D341Med (cell line): ENCODE measurements at regions not wholly inside any gene's neighbourhood (a gene's known extent, or its start where the extent isn't known, plus 50 kb on each side); places are given as distances from the start of the nearest gene placed in this dataset.

Source experiments
- DNase-seq: peaks from one replicate; pipeline ENCODE4 v3.0.0; 2012; ENCODE audit warnings: low spot score

DNA sequence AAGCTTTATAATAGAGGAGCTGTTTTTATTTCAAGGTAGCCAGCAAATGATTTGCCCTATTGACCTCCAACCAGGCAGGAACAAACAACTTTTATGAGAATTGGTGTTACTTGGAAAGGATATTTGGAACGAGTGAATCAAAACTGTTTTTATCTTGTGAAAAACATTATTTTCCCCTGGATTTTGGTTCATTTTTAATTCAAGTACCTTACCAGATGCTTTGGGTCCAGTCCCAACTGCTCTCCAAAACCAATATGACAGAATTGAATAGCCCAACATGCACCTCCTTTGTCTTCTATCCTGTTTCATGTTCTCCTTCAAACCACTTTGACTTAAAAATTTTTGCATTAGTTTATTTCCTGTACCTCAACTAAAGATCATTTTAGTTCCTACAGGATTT, 178.6 kb upstream of the RBMS1 start:
- DNase-seq = no peak

DNA sequence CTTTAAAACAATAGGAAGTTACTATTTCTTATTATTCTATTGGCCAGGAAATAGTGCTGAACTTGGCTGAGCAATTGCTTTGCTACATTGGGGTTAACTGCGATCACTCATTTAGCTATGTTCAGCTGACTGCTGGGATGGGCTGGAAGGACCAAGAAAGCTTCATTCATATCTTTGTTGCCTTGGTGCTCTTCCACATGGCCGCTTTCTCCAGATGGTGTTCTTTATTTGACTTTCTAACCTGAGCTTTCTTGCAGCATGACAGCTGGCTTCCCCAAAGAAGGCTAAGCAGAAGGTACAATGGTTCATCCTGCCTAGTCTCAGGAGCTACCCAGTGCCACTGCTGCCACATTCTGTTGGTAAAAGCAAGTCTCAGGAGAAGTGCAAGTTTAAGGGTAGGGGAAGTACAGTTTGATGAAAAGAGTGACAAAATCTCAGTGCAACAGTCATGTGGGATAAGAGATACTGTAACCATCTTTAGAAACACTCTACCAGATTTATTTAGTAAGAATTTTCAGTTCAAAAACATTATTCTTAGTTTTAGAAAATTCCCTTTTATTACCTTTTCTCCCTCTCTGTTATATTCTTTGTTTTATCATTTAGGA, 180.6 kb upstream of the RBMS1 start:
- no peak for DNase-seq

DNA sequence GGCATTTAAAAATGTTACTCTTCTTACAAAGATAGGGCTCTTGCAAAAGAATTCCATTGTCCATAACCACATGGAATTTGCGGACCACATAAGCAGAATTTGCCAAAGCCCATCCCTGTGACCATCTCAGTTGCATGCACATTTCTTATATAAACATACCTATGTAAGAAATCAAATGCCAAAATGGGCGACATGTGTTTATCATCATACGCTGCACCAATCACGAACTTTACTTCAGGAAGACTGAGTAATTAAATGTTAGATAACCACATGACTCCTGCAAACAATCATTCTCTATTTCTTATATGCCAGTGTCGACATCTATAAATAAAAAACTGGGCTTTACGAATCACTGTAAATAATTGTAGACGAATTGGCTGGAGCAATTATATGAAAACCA, 186.1 kb upstream of the RBMS1 start:
- DNase-seq = no peak

DNA sequence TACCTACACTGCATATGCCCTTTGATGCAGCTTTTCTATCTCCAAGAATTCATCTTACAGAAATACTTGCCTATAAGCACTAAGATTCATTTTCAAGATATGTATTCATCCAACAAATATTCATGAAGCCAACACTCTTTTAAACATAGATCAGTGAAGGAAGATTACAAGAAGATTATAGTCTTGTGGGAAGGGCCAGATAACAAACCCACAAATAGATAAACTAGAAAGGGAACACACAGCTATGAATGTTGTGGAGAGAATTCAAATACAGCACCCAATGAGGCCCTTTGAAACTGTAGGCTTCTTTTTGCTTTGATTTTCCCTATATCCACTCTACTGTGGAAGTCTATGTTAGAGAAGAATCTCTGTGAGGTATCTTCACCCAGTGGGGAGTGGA, 186.7 kb upstream of the RBMS1 start:
- no peak for DNase-seq

DNA sequence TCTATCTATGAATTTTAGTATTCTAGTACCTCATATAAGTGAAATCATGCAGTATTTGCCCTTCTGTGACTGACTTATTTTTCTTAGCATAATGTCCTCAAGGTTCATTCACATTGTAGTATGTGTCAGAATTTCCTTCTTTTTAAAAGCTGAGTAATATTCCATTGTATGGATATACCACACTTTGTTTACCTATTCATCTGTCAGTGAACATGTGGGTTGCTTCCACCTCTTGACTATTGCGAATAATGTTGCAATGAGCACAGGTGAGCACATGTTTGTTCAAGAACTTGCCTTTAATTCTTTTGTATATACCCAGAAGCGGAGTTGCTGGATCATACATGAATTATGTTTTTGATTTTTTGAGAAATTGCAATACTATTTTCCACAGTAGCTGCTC, 187.4 kb upstream of the RBMS1 start:
- DNase-seq = no peak

DNA sequence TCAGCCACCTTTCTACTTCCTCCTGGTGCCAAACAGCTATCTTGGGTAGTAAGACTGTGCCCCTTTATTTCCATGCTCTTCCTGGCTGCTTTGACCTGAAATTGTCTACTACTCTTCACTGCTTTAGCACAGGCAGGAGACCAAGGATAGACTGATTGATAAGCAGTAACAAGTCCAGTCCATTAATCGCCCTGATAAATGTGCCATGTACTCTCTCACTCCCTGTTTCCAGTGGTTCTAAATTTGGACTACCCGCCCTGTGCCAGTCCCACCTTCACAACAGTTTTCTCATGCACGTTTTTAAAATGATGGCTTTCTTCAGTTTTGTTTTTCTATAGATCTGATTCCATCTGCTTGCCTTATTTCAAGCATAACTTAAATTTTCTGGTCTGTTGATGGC, 189.6 kb upstream of the RBMS1 start:
- DNase-seq = no peak

DNA sequence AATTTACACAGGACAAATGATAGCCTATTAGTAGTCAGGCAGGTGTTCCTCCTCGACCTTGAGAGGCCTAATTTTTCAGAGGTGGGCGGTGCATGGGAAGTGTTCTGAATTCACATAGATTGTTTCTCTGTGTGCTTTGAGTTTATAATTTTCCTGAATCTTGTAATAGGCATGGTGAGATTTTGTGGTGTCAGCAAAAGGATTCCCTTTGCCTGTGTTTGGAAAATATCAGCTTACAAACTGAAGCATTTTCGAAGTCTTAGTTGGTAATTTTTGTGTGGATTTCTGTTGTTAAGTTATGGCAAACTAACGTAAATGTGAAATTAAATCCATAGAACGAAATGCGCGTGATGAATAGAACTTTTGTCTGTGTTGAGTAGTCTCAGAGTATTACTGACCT, 194.0 kb upstream of the RBMS1 start:
- no peak for DNase-seq

DNA sequence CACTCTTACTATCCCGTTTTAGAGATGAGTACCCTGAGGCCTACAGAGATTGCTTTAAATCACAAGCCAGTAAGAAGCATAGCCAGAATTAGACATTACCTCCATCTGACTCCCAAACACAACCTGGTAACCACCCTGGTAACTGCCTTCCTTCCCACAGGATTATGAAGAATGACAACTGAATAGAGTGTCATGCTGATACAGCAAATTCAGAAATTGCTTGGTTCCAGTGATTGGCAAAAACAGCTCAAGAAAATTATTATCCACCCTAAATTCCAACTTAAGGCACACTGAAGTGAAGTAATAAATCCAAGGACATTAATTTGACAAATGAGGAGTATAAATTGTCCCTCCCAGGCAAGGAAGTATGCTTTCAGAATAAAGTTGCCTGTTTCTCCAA, 195.8 kb upstream of the RBMS1 start:
- no peak for DNase-seq

DNA sequence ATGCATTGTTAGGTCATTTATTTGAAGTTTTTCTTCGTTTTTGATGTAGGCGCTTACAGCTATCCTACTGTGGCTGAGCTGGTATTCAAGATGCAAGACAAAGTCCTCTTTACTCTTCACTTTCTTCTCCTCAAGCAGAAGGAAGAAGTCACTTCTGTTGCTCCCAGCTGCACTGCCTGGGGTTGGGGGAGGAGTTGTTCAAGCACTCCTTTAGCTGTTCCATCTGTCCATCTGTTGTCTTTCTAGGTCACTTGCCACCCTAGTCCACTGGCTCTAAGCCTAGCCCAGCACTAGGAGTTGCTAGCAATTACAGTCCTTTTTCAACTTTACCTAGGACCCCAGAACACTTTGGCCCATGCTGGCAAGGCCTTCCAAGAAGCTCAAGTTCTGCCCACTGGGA, 200.6 kb upstream of the RBMS1 start:
- DNase-seq = no peak

DNA sequence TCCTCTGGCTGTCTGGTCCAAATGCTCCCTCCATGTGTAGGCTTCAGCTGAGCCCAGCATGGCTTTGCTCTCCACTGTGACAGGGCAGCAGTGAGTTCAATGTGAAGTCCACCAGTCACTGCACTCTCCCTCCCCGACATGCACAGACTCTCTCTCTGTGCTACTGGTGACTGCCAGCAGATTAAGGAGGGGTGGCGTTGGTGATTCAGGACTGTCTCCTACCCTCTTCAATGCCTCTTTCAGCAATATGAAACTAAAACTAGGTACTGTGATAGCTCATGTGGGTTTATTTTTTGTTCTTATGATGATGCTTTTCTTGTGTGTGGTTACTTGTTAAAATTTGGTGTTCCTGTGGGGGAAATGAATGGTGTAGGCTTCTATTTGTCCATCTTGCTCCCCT, 201.0 kb upstream of the RBMS1 start:
- DNase-seq = no peak

DNA sequence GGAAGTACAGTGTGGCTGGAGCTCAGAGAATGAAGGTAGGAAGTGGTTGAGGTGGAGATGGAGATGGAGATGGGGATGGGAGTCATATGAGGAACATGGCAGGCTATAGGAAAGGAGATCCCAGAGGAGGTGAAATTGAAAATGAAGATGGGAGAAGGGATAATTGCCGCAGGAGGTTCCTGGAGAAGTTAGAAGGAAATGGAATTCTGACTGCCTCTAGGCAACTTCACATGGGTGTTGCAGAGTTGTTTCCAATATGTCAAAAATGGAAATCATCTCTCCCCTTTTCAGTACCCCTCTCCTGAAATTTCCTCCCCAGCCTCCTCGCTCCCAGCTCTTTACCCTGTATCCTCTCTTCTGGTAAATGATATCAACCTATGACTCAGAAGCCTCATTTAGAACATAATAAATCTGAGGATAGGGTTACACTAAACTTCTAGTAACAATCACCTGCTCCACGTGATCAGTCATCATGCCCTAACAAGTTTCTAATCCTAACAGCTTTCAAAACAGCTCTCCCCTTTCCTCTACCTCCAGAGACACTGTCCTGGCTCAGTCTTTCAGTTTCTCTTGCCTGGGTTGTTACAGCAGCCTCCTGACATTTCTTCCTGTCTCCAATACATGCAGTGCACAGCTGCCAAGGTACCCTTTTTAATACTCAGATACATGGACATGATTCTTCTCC, 201.9 kb upstream of the RBMS1 start:
- no peak for DNase-seq

DNA sequence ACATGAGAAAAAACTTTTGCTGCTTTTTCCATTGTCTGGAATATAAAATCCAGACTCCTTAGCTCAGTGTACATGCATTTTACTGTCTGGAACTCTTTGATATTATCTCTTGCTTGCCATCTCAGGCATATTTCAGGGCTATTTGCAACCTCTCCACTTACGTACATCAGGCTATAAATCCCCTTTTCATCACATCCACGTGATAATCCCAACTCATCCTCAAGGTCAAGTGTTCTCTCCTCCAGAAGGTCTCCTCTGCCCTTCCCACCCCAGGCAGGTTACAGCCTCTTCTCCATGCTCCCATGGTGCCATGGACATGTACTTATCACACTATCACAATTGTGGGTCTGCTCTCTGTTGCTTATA, 202.5 kb upstream of the RBMS1 start:
- DNase-seq = no peak

DNA sequence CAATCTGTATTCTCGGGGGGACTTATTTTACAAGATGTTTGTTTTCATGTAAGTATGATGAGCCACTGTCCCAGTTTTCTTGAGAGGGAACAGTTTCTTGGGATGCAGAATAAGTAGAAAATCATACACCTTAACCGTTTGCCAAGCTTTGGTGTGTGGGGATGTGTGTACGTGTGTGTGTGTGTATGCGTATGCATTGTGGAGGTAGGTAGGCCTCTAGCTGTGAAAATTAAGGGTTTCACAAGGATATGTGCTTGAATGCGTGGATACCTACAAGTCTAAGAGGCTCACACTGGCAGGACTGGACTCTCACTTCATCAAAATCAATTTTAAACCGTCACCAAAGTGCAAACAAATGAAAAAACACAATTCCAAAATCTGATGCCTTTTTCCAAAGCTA, 204.2 kb upstream of the RBMS1 start:
- DNase-seq = no peak

DNA sequence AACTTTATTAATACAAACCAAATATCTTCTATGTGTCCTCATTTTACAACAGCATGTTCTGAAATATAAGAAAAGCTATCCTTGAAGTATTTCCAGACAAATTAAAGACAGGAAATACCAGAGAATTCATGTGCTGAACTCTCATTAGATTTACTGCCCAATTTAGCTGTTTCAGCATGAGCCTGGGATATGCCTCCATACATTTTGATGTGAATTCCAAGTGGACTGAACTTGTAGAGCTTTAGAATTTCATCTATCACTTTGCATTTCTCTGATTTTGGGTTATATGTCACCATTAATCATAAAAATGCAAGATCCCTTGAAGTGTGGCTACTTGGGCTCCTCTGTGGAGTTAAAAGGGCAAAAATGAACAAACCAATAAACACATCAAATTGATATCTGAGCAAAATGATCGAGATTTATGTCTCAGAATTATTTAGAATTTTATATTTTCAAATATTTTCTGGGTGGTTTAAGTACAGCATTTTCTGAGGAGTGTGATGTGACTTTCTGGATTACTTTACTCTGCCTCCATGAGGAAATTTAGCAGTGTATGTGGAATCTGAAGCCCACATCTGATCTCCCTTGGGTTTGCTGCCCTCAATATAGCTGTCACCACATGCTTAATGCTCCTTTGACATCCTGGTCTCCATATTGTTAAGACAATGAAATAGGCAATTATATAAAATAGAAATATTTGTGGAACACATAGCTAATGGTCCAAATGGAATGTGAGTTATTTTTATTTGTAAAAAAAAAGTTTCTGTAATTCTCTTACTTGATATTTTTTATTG, 206.6 kb upstream of the RBMS1 start:
- DNase-seq = no peak

DNA sequence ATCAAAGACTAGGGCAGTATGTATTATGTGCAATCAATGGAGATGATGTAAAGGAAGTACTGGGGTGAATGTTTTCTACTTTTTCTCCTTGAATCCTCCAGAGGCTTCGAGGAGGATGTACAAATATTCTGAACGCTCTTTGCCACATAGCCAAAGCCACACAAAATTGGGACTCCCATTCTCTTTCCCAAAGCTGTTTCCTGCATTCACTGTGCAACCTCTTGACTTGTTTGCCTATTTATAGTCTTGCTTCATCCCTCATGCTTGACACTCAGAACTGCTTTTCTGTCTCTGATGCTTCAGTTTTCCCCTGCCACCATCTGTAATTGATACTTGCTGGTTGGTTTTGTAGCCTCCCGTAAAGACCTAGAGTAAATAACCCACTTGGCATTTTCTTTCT, 208.2 kb upstream of the RBMS1 start:
- DNase-seq = no peak

DNA sequence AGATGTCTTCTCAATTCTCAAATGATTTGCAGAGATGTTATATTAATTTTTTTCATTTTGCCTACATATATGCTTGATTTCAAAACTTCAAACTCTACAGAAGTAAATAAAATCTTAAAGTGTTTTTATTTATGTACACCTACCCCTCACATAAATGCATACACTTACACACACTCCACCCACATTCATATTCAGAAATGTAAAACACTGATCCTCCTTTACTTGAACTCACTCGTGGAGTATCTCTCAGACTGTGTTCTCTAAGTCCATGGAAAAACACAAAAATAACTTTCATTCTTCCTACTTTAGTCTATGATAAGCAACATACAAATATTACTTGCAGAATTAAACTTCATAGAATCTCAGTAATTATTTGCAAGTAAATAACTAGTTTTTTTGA, 209.1 kb upstream of the RBMS1 start:
- DNase-seq = no peak

DNA sequence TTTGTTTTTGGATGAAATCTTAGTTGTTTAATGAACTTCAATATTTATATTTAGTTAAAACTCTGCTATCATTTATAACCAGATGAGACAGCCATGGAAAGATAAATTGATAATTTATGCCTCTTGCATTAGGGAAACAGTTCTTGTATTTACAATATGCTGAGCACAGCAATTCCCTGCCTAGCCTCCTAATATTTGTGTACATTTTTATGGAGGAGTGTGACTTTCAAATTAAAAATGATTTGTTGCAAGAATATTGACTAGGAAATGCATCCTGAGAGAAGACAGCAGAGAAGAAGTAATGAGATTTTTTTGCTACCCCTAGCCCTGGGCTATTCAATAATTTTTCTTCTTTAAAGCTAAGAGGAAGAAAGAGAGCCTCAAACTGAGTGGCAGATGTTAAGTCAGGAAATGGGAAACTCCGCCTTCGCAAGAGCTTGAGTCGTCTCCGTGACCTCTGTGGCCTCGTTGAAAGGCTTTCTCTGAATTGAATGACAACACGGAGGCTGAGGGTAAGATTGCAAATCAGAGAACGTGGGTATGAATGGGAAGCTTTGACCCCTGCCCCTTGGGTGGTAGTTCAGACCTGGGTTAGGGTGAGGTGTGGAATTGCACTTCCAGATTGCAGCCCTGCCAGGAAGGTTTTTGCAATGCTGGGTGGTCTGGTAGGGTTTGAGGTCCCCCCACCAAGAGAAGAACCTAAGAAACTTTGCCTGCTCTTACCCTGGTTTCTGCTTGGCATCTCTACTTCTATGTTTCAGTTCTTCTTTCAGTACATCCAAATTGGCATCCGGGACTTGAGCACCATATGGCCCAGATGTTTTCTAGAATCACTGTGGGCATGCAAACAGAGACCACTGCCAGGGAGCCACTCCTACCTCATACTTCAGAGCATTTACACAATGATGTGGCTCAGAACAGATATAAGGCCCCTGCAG, 210.3 kb upstream of the RBMS1 start:
- DNase-seq = no peak

DNA sequence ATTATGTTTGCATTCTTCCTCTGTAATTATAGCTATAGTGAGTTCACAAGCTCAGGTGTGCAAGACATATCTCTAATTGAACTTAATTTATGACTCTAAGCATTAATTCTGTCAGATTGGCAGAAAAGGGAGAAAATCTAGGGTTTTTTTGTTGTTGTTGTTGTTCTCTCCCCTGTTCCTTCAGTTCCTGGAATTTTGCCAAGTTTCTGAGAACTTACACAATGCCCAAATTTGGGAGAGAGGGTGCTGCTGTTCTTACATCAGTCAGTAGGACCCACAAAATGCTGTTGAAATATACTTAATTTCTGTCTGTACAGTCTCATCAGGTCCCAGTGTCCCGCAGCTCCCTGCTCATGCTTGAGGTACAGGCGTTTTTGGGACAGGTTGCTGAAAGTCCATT, 221.8 kb upstream of the RBMS1 start:
- DNase-seq = no peak

DNA sequence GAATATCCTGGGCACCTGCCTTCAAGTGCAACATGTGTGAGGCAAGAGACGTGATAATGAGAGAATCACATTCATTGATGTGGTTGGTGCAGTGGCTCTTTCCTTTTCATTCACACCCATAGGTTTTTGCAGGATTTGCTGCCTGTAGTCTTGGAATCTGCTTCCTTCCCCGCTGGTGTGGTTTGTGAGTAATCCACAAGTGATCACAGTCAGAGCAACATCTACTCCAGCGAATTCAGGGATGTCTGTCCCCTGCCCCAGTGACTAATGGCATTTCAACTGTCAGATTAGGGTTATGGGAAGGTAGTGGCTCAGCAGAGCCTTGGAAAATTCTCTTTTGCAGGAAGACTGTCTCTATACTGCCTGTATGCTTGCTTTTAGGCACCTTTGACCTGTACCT, 225.5 kb upstream of the RBMS1 start:
- no peak for DNase-seq

DNA sequence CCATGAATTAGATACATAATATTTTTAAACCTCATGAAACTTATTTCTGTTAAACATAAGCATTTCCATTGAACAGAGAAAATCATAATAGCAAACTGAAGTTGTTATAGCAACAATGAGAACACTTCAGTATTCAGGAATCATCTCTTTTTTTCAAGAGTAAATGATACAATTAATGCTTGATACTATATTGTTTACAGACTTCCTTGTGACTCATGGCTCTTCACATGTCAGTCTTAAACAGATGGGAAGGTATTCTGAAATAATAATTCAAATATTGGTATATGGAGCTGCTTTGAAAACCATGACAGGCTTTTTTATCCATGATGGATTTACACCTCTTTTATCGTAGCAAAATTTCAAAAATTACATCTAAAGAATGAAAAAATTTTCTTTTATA, 226.5 kb upstream of the RBMS1 start:
- no peak for DNase-seq

DNA sequence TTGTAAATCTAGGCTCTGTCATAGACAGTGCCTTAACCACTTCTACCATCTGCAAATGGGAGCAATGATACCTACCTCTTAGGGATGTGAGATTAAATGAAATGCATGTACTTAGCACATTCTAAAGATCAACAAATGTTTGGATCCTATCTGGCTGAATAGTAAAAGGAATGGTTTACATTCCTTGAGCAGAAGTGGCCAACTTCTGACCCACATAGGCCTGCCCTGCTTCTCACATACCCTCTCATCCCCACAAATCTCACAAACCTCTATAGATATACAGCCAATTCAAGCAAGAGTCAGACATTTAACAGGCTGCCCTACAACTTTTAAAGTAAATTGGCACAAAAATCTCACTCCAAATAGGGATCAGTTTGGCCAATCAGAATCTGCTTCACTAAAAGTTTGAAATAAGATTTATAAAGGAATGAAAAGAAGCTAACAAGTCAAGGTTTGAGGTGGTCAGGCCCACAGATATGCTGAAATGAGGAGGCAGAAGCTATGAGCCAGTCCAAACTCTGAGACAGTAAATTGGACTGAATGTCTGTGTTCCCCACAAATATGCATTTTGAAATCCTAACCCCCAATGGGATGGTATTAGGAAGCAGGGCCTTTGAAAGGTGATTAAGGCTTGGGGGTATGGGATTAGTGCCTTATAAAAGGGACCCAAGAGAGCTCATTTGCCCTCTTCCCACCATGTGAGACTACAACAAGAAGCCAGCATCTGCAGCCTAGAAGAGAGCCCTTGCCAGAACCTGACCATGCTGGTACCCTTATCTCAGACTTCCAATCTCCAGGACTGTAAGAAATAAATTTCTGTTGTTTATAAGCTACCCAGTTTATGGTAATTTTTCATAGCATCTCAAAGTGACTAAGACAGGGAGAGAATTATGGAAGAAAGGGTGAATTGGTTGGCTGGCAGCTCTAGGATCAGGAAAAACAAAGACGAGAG, 227.8 kb upstream of the RBMS1 start:
- DNase-seq = no peak
